Prostate gland (tissue), 2 donors: ENCODE measurements at regions not wholly inside any gene's neighbourhood (a gene's known extent, or its start where the extent isn't known, plus 50 kb on each side); places are given as distances from the start of the nearest gene placed in this dataset.

Experiments
- DNase-seq: peaks from one replicate; pipeline ENCODE4 v3.0.0-alpha.2; 2019; ENCODE audit warnings: low spot score
- H3K27ac ChIP-seq, 2 donors: fragments of 200-600 bp; sonication (generic); 2 replicates each; pipeline ENCODE4 v1.5.1; 2017 to 2019
- H3K27me3 ChIP-seq: fragments of 200-600 bp; sonication (generic); replicated peaks from 2 replicates; pipeline ENCODE4 v1.5.1; 2019; ENCODE audit not compliant: insufficient read depth
- H3K36me3 ChIP-seq, 2 donors: fragments of 200-600 bp; sonication (generic); 1 replicate in 1 of 2; 2 replicates in 1 of 2; pipeline versions ENCODE4 v1.5.1 to v1.8.1; 2017 to 2019
- H3K4me1 ChIP-seq: fragments of 200-600 bp; sonication (generic); replicated peaks from 2 replicates; pipeline ENCODE4 v1.5.1; 2019
- H3K4me3 ChIP-seq, 2 donors: fragments of 200-600 bp; sonication (generic); 2 replicates each; pipeline ENCODE4 v1.5.1; 2017 to 2019
- H3K9me3 ChIP-seq: fragments of 200-600 bp; sonication (generic); 2 replicates; pipeline ENCODE4 v1.5.1; 2017
- CTCF ChIP-seq, 4 experiments: fragments of 200-600 bp in 2 of 4; fragments of 450-650 bp in 2 of 4; sonication (generic) in 2 of 4; IDR thresholded peaks; 1 replicate in 3 of 4; 2 replicates in 1 of 4; pipeline ENCODE4 v1.5.1; 2016 to 2019; ENCODE audit warnings: antibody characterized with exemption in 4 of 4, mild to moderate bottlenecking in 2 of 4, moderate library complexity in 2 of 4
- POLR2A ChIP-seq: fragments of 450-650 bp; IDR thresholded peaks from one replicate; pipeline ENCODE4 v1.6.1; 2016; ENCODE audit warnings: antibody characterized with exemption, mild to moderate bottlenecking
- POLR2AphosphoS5 ChIP-seq: sonication (generic); formaldehyde crosslinking; IDR thresholded peaks from one replicate; pipeline ENCODE4 v1.6.1; 2017; ENCODE audit warnings: antibody characterized with exemption
- WGBS: methylation state at CpG from one replicate; pipeline ENCODE4 v1.1.5; 2018; 5-methylcytosine and 5-hydroxymethylcytosine counted together
- intact Hi-C: fragments of 100-400 bp; cut with DNase I; formaldehyde crosslinking; loops from one replicate; pipeline ENCODE4 v1.14.2; 2022

DNA sequence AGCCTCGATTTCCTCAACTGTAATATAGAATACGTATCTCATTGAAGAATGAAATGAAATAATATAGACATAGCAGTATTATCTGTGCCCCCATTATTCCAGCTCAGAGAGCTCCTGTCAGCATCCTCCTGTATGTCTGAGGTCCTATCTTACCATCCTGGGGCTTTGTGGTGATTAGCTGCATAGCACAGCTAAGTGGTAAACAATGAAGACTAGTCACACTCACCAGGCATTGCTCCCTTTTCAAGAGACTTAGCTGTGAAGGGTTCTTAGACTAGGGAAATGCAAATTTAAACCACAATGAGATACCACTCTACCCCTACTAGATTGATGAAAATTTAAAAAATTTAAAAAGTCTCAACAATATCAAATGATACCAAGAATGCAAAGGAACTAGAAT is 172.9 kb downstream of the SLC39A8 start:
- Histone ChIP-seq H3K4me1 (no peaks in the 10 kb centered on the region), H3K27ac (no peak overlapping the region), H3K4me3 (no peak overlapping the region), H3K36me3 (no peaks in the 10 kb centered on the region), H3K9me3 (no peaks in the 10 kb centered on the region), H3K27me3 (no peaks in the 10 kb centered on the region)
- TF ChIP-seq CTCF (IDR thresholded peaks at IDR 0.05): no peak
- no peak for TF ChIP-seq POLR2A
- no peak for TF ChIP-seq POLR2AphosphoS5
- DNase-seq: no peak
- WGBS: 92% methylated on average over 2 of the region's 2 CpGs
- intact Hi-C loops: no loop called here

DNA sequence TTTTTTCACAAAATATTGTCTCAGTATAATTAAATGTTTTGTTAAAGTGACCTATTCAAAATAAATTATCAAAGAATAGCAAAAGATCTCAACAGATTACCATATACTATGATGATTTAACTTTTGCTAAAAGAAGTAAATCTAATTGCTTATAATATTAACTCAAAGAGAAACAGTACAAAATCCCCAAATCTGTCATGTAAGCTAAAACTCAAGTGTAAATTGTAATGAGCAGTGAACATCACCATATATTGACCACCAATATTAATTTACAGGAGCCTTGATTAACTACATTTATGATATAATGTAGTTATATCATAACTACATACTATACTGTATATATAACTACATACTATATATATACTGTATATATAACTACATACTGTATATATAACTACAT is 174.4 kb downstream of the SLC39A8 start:
- no peak for DNase-seq
- H3K36me3 ChIP-seq: no peaks in the 10 kb centered on the region
- H3K4me1 ChIP-seq: no peaks in the 10 kb centered on the region
- intact Hi-C loops: no loop called here
- H3K27me3 ChIP-seq: no peaks in the 10 kb centered on the region
- H3K9me3 ChIP-seq: no peaks in the 10 kb centered on the region
- no peak for TF ChIP-seq POLR2A
- TF ChIP-seq POLR2AphosphoS5: no peak
- no peak for TF ChIP-seq CTCF (IDR thresholded peaks at IDR 0.05)
- H3K4me3 ChIP-seq: no peak overlapping the region
- H3K27ac ChIP-seq: no peak overlapping the region

DNA sequence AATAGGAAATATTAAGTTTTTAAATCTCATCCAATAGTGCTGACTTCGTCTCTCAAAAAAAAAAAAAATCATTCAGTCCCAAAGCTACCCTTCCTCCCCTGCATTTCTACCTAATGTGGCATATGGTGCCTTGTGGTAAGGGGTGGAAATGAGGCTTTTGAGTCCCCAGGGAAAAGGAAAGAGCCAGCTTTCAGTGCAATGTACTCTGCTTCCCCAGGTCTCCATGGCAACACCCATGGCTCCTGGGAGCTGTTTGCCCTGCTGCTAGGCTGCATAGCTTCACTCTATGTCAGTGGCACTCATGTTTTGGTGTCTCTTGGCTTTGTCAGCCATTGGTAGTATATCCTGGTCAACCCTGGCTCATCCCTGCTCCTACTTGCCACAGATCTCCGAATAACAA is 175.9 kb downstream of the SLC39A8 start:
- Histone ChIP-seq H3K27ac (no peak overlapping the region), H3K4me1 (no peaks in the 10 kb centered on the region), H3K4me3 (no peak overlapping the region), H3K9me3 (no peaks in the 10 kb centered on the region), H3K27me3 (no peaks in the 10 kb centered on the region), H3K36me3 (no peaks in the 10 kb centered on the region)
- DNase-seq: no peak
- TF ChIP-seq CTCF (IDR thresholded peaks at IDR 0.05) (no peak), POLR2AphosphoS5 (no peak), POLR2A (no peak)
- 84% methylated on average over 2 of the region's 2 CpGs for WGBS
- intact Hi-C loops: no loop called here

DNA sequence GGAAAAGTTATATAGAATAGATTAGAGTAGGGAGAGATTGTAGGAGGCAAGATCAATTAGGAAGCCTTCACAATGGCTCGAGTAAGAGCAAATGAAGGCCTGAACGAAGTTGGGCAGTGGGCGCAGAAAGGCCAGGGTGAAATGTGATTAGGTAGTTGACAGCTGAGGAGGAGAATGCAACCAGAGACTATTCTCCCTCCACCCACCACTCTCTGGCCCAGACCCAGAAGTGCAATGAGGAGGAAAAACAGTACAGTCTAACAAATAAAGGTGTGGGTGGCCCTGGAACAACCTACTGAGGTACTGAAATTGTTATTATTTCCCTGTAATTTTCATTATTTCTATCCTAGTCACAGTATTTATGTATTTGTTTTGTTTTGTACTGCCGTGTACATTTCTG is 176.7 kb downstream of the SLC39A8 start:
- no peaks in the 10 kb centered on the region for H3K4me1 ChIP-seq
- TF ChIP-seq CTCF (IDR thresholded peaks at IDR 0.05) (no peak), POLR2AphosphoS5 (no peak), POLR2A (no peak)
- 58% methylated on average over 4 of the region's 4 CpGs for WGBS
- no peaks in the 10 kb centered on the region for H3K9me3 ChIP-seq
- H3K4me3 ChIP-seq: no peak overlapping the region
- H3K27ac ChIP-seq: no peak overlapping the region
- DNase-seq: no peak
- H3K36me3 ChIP-seq: no peaks in the 10 kb centered on the region
- intact Hi-C loops: no loop called here
- H3K27me3 ChIP-seq: no peaks in the 10 kb centered on the region

- 81% methylated on average over 8 of the region's 8 CpGs for WGBS
- Histone ChIP-seq H3K9me3 (no peaks in the 10 kb centered on the region), H3K4me1 (no peaks in the 10 kb centered on the region), H3K4me3 (no peak overlapping the region), H3K27me3 (no peaks in the 10 kb centered on the region), H3K27ac (no peak overlapping the region), H3K36me3 (no peaks in the 10 kb centered on the region)
- no peak for TF ChIP-seq POLR2A
- TF ChIP-seq CTCF (IDR thresholded peaks at IDR 0.05): no peak
- no peak for TF ChIP-seq POLR2AphosphoS5
- intact Hi-C loops: no loop called here
- no peak for DNase-seq
Measured at GRCh38 chr4:102165584-102165983, 179.7 kb downstream of the SLC39A8 start.
